ENCODE measurements at regions not wholly inside any gene's neighbourhood (a gene's known extent, or its start where the extent isn't known, plus 50 kb on each side); places are given as distances from the start of the nearest gene placed in this dataset.

DNA sequence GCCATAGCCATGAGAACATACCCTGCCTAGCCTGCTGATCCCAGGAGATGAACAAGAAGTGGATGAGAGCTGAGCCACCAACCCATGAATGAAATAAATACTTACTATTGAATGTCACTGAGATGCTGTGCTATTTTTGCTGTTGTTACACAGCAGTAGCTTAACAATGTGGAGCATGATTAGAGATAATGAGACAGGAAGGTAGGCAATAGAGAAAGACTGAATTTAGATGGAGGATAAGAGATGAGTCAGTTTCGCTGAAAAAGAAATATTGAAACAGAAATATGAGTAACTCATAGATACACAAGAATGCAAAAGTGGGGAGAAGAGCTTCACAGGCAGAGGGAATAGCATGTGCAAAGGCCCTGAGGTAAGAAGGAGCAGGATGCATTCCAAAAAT lies 94.9 kb upstream of the TOP1 start:
- TF ChIP-seq, protein P1, sequence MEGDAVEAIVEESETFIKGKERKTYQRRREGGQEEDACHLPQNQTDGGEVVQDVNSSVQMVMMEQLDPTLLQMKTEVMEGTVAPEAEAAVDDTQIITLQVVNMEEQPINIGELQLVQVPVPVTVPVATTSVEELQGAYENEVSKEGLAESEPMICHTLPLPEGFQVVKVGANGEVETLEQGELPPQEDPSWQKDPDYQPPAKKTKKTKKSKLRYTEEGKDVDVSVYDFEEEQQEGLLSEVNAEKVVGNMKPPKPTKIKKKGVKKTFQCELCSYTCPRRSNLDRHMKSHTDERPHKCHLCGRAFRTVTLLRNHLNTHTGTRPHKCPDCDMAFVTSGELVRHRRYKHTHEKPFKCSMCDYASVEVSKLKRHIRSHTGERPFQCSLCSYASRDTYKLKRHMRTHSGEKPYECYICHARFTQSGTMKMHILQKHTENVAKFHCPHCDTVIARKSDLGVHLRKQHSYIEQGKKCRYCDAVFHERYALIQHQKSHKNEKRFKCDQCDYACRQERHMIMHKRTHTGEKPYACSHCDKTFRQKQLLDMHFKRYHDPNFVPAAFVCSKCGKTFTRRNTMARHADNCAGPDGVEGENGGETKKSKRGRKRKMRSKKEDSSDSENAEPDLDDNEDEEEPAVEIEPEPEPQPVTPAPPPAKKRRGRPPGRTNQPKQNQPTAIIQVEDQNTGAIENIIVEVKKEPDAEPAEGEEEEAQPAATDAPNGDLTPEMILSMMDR (IDR thresholded peaks at IDR 0.05; ENCODE audit: insufficient read depth, low read depth, low read length): no peak
- no peak for TF ChIP-seq EZH2 (IDR thresholded peaks at IDR 0.05; ENCODE audit: insufficient read depth, low read length)
